ENCODE measurements at regions not wholly inside any gene's neighbourhood (a gene's known extent, or its start where the extent isn't known, plus 50 kb on each side); places are given as distances from the start of the nearest gene placed in this dataset.

DNA sequence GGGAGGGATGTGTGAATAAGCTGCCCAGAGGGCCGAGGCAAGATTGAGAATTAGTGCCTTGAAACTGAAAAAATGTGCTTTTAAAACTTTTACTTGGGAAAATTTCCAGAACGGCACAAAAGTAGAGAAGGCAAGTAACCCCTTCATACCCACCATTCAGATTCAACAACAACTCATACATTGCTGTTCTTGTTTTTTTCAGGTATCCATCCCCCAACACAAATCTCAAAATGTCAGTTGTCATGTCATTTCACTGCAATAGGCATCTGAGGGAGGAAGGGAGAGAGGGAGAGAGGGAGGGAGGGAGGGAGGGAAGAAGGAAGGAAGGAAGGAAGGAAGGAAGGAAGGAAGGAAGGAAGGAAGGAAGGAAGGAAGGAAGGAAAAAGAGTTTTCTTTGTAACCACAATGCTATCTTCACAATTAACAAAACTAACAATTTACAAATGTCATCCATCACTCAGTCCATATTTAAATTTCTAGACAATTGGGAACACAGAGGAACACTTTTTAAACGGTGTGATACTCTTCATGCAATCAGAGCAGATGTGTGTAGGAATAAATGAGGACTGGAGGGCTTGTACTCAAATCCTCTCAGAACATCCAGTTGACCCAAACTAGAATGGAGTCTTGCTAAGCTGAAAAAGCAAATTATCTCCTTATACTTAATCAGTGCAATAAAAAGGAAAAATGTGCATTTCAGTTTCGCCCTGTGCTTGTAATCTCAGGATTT is 54.8 kb upstream of the ADGRG2 start:
- TF ChIP-seq POLR2A (IDR thresholded peaks at IDR 0.05) (no peak), POLR2AphosphoS5 (IDR thresholded peaks at IDR 0.05; ENCODE audit: insufficient read depth in 1 of 2, low read depth in 1 of 2) (no peak)
- TF ChIP-seq, protein P1, sequence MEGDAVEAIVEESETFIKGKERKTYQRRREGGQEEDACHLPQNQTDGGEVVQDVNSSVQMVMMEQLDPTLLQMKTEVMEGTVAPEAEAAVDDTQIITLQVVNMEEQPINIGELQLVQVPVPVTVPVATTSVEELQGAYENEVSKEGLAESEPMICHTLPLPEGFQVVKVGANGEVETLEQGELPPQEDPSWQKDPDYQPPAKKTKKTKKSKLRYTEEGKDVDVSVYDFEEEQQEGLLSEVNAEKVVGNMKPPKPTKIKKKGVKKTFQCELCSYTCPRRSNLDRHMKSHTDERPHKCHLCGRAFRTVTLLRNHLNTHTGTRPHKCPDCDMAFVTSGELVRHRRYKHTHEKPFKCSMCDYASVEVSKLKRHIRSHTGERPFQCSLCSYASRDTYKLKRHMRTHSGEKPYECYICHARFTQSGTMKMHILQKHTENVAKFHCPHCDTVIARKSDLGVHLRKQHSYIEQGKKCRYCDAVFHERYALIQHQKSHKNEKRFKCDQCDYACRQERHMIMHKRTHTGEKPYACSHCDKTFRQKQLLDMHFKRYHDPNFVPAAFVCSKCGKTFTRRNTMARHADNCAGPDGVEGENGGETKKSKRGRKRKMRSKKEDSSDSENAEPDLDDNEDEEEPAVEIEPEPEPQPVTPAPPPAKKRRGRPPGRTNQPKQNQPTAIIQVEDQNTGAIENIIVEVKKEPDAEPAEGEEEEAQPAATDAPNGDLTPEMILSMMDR (IDR thresholded peaks at IDR 0.05) = no peak

All from vagina (tissue), 2 donors.